AG09309 (cell line): ENCODE measurements at regions not wholly inside any gene's neighbourhood (a gene's known extent, or its start where the extent isn't known, plus 50 kb on each side); places are given as distances from the start of the nearest gene placed in this dataset.
"Not testable (repeated sequence)": the region's sequence is repeated elsewhere in the genome, so short reads cannot be mapped to it uniquely, and the experiment has no call there.

Experiments used
- DNase-seq: peaks from one replicate; pipeline ENCODE4 v3.0.0-alpha.2; 2010; ENCODE audit warnings: low read depth
- H3K4me3 ChIP-seq: 2 replicates; pipeline ENCODE4 v1.5.1; 2011; ENCODE audit warnings: mild to moderate bottlenecking, low read depth, low read length, moderate library complexity; ENCODE audit not compliant: control insufficient read depth
- CTCF ChIP-seq: IDR thresholded peaks from 2 replicates; pipeline ENCODE4 v1.5.1; 2011; ENCODE audit warnings: mild to moderate bottlenecking, low read depth, low read length, inconsistent platforms; ENCODE audit not compliant: insufficient read depth, control insufficient read depth; ENCODE audit errors: missing control alignments

- no peak for DNase-seq
- no peak for TF ChIP-seq CTCF
- H3K4me3 ChIP-seq, result no peak overlapping the region
Observed at GRCh38 chr4:187491959-187492358, 503.6 kb upstream of the ZFP42 start.

GRCh38 chr4:187493661-187494060 is 501.9 kb upstream of the ZFP42 start:
- no peak for TF ChIP-seq CTCF
- H3K4me3 ChIP-seq, result no peak overlapping the region
- no peak for DNase-seq

- no peak for TF ChIP-seq CTCF
Observed at GRCh38 chr4:187499956-187500355, 495.6 kb upstream of the ZFP42 start.

GRCh38 chr4:187500796-187501195 is 494.8 kb upstream of the ZFP42 start:
- no peak for DNase-seq
- no peak overlapping the region for H3K4me3 ChIP-seq
- TF ChIP-seq CTCF, result no peak

More at GRCh38 chr4:187499956-187500355, 495.6 kb upstream of the ZFP42 start:
- no peak overlapping the region for H3K4me3 ChIP-seq
- no peak for DNase-seq

- no peak for TF ChIP-seq CTCF
- H3K4me3 ChIP-seq, result no peak overlapping the region
- DNase-seq, result no peak
Observed at GRCh38 chr4:187501731-187502130, 493.8 kb upstream of the ZFP42 start.

GRCh38 chr4:187504974-187505797 is 490.4 kb upstream of the ZFP42 start:
- no peak for DNase-seq
- no peak overlapping the region for H3K4me3 ChIP-seq
- TF ChIP-seq CTCF, result no peak

GRCh38 chr4:187505798-187506141 is 489.8 kb upstream of the ZFP42 start:
- not testable (repeated sequence) for DNase-seq, H3K4me3 ChIP-seq
